HCT116 (cell line): ENCODE measurements at regions not wholly inside any gene's neighbourhood (a gene's known extent, or its start where the extent isn't known, plus 50 kb on each side); places are given as distances from the start of the nearest gene placed in this dataset.

Source experiments
- ATAC-seq: fragments of 200-7000 bp; cut with Tn5 transposase; 2 replicates; pipeline ENCODE4 v1.9.1; 2020; ENCODE audit warnings: mild to moderate bottlenecking, moderate library complexity
- BruUV-seq: library from RNA; stranded (reverse); fragments of 400-500 nt; replicated peaks from 2 replicates; lab custom pipeline; 2021; lab: Mats Ljungman, UMichigan
- CTCF ChIA-PET: fragments of 300-600 bp; sonication (Branson Sonifier 250); formaldehyde crosslinking; loops from one replicate; lab custom pipeline; 2021; ENCODE audit warnings: antibody characterized with exemption; lab: Charles Lee
- POLR2A ChIA-PET: fragments of 300-600, 350-600 bp; sonication (Branson Sonifier 250); formaldehyde crosslinking; loops from one replicate; lab custom pipeline; 2021; ENCODE audit warnings: antibody characterized with exemption; lab: Charles Lee
- RAD21 ChIA-PET, 2 experiments: fragments of 300-600 bp; sonication (Branson Sonifier 250); formaldehyde crosslinking; loops; one replicate each; lab custom pipeline; 2023; ENCODE audit warnings: low total read pairs in 2 of 2; ENCODE audit not compliant: uncharacterized antibody in 2 of 2, unreplicated experiment in 2 of 2, low non-redundant PET in 1 of 2; lab: Charles Lee
- DNase-seq: peaks from one replicate; pipeline ENCODE4 v3.0.0-alpha.2; 2010; ENCODE audit warnings: low read depth, low spot score
- H2AFZ ChIP-seq: fragments of 200-600 bp; shearing (Covaris generic), sonication (generic); 2 replicates; pipeline ENCODE4 v1.6.1; 2017; ENCODE audit warnings: low read depth, mixed run types, mixed read lengths, antibody characterized with exemption, low read length; ENCODE audit not compliant: poor library complexity, severe bottlenecking
- H3K27ac ChIP-seq: 2 replicates; pipeline ENCODE4 v1.5.1; 2012; ENCODE audit warnings: low read depth, low read length
- H3K27me3 ChIP-seq: fragments of 200-600 bp; sonication (generic); 2 replicates; pipeline ENCODE4 v1.6.1; 2016; ENCODE audit warnings: mixed run types, low read length, mixed read lengths; ENCODE audit not compliant: insufficient read depth
- H3K36me3 ChIP-seq, 2 experiments: fragments of 200-500 bp in 1 of 2; fragments of 200-600 bp in 1 of 2; sonication (Bioruptor generic) in 1 of 2; sonication (generic) in 1 of 2; 2 replicates each; pipeline versions ENCODE4 v1.5.1 to v1.6.1; 2014 to 2016; ENCODE audit warnings: low read length in 2 of 2, inconsistent platforms in 1 of 2, mixed read lengths in 1 of 2, mixed run types in 1 of 2; ENCODE audit not compliant: insufficient read depth in 2 of 2, control insufficient read depth in 1 of 2
- H3K4me1 ChIP-seq, 2 experiments: fragments of 200-600 bp in 1 of 2; sonication (generic) in 1 of 2; 2 replicates each; pipeline versions ENCODE4 v1.5.1 to v1.6.1; 2012 to 2017; ENCODE audit warnings: low read length in 2 of 2, inconsistent platforms in 1 of 2, mild to moderate bottlenecking in 1 of 2, mixed read lengths in 1 of 2, mixed run types in 1 of 2, moderate library complexity in 1 of 2; ENCODE audit not compliant: insufficient read depth in 2 of 2, control insufficient read depth in 1 of 2
- H3K4me2 ChIP-seq: fragments of 200-600 bp; sonication (generic); 2 replicates; pipeline ENCODE4 v1.6.1; 2017; ENCODE audit warnings: mixed run types, low read length, mixed read lengths
- H3K4me3 ChIP-seq, 2 experiments: fragments of 200-600 bp in 1 of 2; sonication (generic) in 1 of 2; replicated peaks in 1 of 2; 2 replicates each; pipeline ENCODE4 v1.5.1; 2011 to 2016; ENCODE audit warnings: low read length in 2 of 2, control low read depth in 1 of 2, low read depth in 1 of 2, mild to moderate bottlenecking in 1 of 2, mixed read lengths in 1 of 2, mixed run types in 1 of 2
- H3K79me2 ChIP-seq: fragments of 200-600 bp; sonication (generic); 2 replicates; pipeline ENCODE4 v1.6.1; 2017; ENCODE audit warnings: mild to moderate bottlenecking, mixed run types, low read length, moderate library complexity, mixed read lengths; ENCODE audit not compliant: insufficient read depth
- H3K9ac ChIP-seq: fragments of 200-600 bp; sonication (generic); 2 replicates; pipeline ENCODE4 v1.6.1; 2016; ENCODE audit warnings: low read length, mixed read lengths
- H3K9me2 ChIP-seq: fragments of 200-600 bp; sonication (generic), shearing (Covaris generic); 2 replicates; pipeline ENCODE4 v1.6.1; 2017; ENCODE audit warnings: mixed run types, mild to moderate bottlenecking, moderate library complexity; ENCODE audit not compliant: insufficient read depth
- H3K9me3 ChIP-seq, 2 experiments: fragments of 200-500 bp in 1 of 2; fragments of 200-600 bp in 1 of 2; sonication (Bioruptor generic) in 1 of 2; sonication (generic) in 1 of 2; 2 replicates each; pipeline ENCODE4 v1.6.1; 2014 to 2017; ENCODE audit warnings: low read length in 2 of 2, mixed read lengths in 2 of 2, inconsistent platforms in 1 of 2, low read depth in 1 of 2, mild to moderate bottlenecking in 1 of 2, mixed run types in 1 of 2, moderate library complexity in 1 of 2; ENCODE audit not compliant: control insufficient read depth in 1 of 2, insufficient read depth in 1 of 2
- H4K20me1 ChIP-seq: fragments of 200-600 bp; sonication (generic), shearing (Covaris generic); 2 replicates; pipeline ENCODE4 v1.6.1; 2017; ENCODE audit warnings: mixed run types, mild to moderate bottlenecking, moderate library complexity; ENCODE audit not compliant: insufficient read depth
- CBX3 ChIP-seq: IDR thresholded peaks from 2 replicates; pipeline ENCODE4 v1.6.1; 2012; ENCODE audit warnings: low read depth
- CTCF ChIP-seq, 3 experiments: fragments of 200-600 bp in 1 of 3; sonication (generic) in 1 of 3; IDR thresholded peaks in 2 of 3; conservative IDR thresholded peaks in 1 of 3; 2 replicates each; pipeline ENCODE4 v1.5.1; 2012 to 2017; ENCODE audit warnings: low read depth in 2 of 3, low read length in 2 of 3, antibody characterized with exemption in 1 of 3, borderline replicate concordance in 1 of 3, control low read depth in 1 of 3, mild to moderate bottlenecking in 1 of 3, mixed read lengths in 1 of 3, mixed run types in 1 of 3, moderate library complexity in 1 of 3; ENCODE audit not compliant: insufficient read depth in 1 of 3
- EGR1 ChIP-seq: IDR thresholded peaks from 2 replicates; pipeline ENCODE4 v1.6.1; 2012; ENCODE audit warnings: low read depth
- ELF1 ChIP-seq: IDR thresholded peaks from 2 replicates; pipeline ENCODE4 v1.6.1; 2012; ENCODE audit warnings: low read depth, borderline replicate concordance
- EZH2phosphoT487 ChIP-seq: fragments of 200-600 bp; IDR thresholded peaks from 2 replicates; pipeline ENCODE4 v1.6.1; 2018; ENCODE audit warnings: antibody characterized with exemption, borderline replicate concordance
- FOSL1 ChIP-seq: IDR thresholded peaks from 2 replicates; pipeline ENCODE4 v1.6.1; 2012; ENCODE audit warnings: low read depth
- JUND ChIP-seq: IDR thresholded peaks from 2 replicates; pipeline ENCODE4 v1.6.1; 2012
- POLR2A ChIP-seq: IDR thresholded peaks from 2 replicates; pipeline ENCODE4 v1.7.0; 2011; ENCODE audit warnings: borderline replicate concordance; ENCODE audit not compliant: insufficient read depth, insufficient read length; ENCODE audit errors: extremely low read depth
- SIN3A ChIP-seq: IDR thresholded peaks from 2 replicates; pipeline ENCODE4 v1.6.1; 2012; ENCODE audit warnings: low read depth
- SP1 ChIP-seq: IDR thresholded peaks from 2 replicates; pipeline ENCODE4 v1.6.1; 2012; ENCODE audit warnings: low read depth
- SRF ChIP-seq: IDR thresholded peaks from 2 replicates; pipeline ENCODE4 v1.6.1; 2012; ENCODE audit warnings: low read depth
- TCF7L2 ChIP-seq: IDR thresholded peaks from 2 replicates; pipeline ENCODE4 v1.7.0; 2011; ENCODE audit warnings: borderline replicate concordance, inconsistent platforms; ENCODE audit not compliant: insufficient read depth, insufficient read length; ENCODE audit errors: extremely low read depth
- YY1 ChIP-seq: IDR thresholded peaks from 2 replicates; pipeline ENCODE4 v1.6.1; 2011; ENCODE audit warnings: low read length, low read depth, moderate library complexity, mild to moderate bottlenecking; ENCODE audit not compliant: insufficient replicate concordance; ENCODE audit errors: extremely low read depth
- ZFX ChIP-seq: fragments of 450-650 bp; IDR thresholded peaks from 2 replicates; pipeline ENCODE4 v1.6.1; 2017
- ZNF274 ChIP-seq: fragments of 200-500 bp; sonication (Bioruptor generic); IDR thresholded peaks from 2 replicates; pipeline ENCODE4 v1.6.1; 2014; ENCODE audit warnings: mild to moderate bottlenecking, low read depth, low read length, inconsistent platforms
- intact Hi-C: fragments of 100-400 bp; cut with micrococcal nuclease; formaldehyde crosslinking; loops from 2 replicates; pipeline ENCODE4 v1.10.0; 2022
- TF ChIP-seq, protein P1 (sequence below): IDR thresholded peaks from 2 replicates; pipeline ENCODE4 v1.6.1; 2012
- TF ChIP-seq, protein P2 (sequence below): IDR thresholded peaks from 2 replicates; pipeline ENCODE4 v1.6.1; 2012

DNA sequence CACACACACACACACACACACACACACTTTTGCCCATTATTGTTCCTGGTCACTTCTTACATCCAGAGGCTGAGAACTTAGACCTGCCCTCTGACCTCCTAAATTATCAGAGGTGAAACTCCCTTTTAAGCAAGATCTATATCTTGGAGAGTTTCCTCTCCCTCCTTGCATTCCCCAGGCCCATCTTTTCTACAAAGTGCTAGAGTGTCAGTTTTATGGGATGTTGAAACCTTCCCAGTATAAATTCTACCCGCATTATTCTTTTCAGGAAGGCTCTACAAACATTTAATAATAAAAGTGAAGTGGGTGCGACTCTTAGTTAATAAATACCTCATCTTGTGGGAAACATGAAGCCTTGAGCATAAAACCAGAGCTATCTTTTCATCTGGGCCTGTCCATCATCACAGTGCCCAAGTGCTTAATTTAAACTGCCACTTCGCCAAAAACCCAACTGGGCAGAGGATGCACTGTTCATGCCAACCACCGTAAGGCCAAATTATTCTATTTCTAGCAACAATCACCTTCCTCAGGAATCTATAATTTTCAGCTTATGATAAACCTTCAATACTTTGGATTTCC is 458.2 kb upstream of the RUNX1 start (continued):
- TF ChIP-seq, protein P1, sequence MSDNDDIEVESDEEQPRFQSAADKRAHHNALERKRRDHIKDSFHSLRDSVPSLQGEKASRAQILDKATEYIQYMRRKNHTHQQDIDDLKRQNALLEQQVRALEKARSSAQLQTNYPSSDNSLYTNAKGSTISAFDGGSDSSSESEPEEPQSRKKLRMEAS = no peak
- no peak for TF ChIP-seq SP1
- TF ChIP-seq CBX3 = no peak
- TF ChIP-seq FOSL1 = no peak
- TF ChIP-seq TCF7L2 = no peak

GRCh38 chr21:35506771-35507170 is 457.7 kb upstream of the RUNX1 start:
- no peak for DNase-seq
- Histone ChIP-seq H3K9ac (no peak overlapping the region), H3K27ac (no peak overlapping the region)
- TF ChIP-seq EGR1 (no peak), YY1 (no peak), JUND (no peak), CTCF (IDR thresholded peaks at IDR 0.05 in 2 of 3, conservative IDR thresholded peaks at IDR 0.05 in 1 of 3; ENCODE audit: borderline replicate concordance in 1 of 3, insufficient read depth in 1 of 3, low read depth in 2 of 3, low read length in 2 of 3) (no peak), SIN3A (no peak), SRF (no peak), FOSL1 (no peak), ZFX (no peak), POLR2A (no peak), ZNF274 (no peak), EZH2phosphoT487 (no peak), ELF1 (no peak)
- TF ChIP-seq, protein P1 = no peak
- TF ChIP-seq, protein P2, sequence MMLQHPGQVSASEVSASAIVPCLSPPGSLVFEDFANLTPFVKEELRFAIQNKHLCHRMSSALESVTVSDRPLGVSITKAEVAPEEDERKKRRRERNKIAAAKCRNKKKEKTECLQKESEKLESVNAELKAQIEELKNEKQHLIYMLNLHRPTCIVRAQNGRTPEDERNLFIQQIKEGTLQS = no peak
- TF ChIP-seq, all 23 proteins: peak for 0
- Histone ChIP-seq H2AFZ (no peak overlapping the region), H3K4me3 (no peak overlapping the region), H3K4me1 (peaks cover 0 to 5% of the 10 kb centered on the region in 2 experiments; a peak in 1 of 4 replicates), H3K4me2 (no peak overlapping the region), H3K9me3 (no peaks in the 10 kb centered on the region), H3K9me2 (no peaks in the 10 kb centered on the region), H3K79me2 (no peaks in the 10 kb centered on the region), H3K36me3 (no peaks in the 10 kb centered on the region), H3K27me3 (peaks cover 16% of the 10 kb centered on the region; the same call in 1 of the 2 replicates), H4K20me1 (no peaks in the 10 kb centered on the region)
- ChIA-PET POLR2A (no interaction called here), CTCF (interaction anchor here (2.1 kb wide), 1 partner anchor 761 kb away, joined by 11 read pairs; no protein-coding TSS in a partner anchor), RAD21 (no interaction called here)
- intact Hi-C loops = no loop called here
- BruUV-seq = no TSS peak
- ATAC-seq = no peak
